DMS53 treated with DMSO at 0.1 percent for 48 hours (cell line): ENCODE measurements at regions not wholly inside any gene's neighbourhood (a gene's known extent, or its start where the extent isn't known, plus 50 kb on each side); places are given as distances from the start of the nearest gene placed in this dataset.

ENCODE experiments used
- DNase-seq: peaks from one replicate; lab custom pipeline; 2025; ENCODE audit not compliant: unreplicated experiment; lab: John Stamatoyannopoulos, UW

DNA sequence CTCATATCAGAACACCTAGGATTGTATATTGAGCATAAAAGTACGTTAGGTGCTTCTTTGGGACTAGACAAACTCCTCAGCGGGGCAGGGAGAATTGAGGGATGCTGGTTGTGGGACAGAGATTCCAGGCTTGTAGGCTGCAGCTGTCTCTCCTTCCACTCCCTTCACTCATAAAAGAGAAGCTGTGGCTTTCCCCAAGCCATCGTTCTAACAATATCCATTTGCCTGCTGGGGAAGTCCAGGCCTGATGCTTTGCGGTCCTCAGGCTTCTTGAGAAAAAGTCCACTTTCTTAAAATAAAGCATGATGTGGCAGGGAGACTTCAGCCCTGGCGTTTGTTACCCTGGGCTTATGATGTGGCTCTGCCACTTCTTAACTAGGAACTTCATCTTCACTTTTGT is 129.3 kb upstream of the OSMR start:
- DNase-seq = no peak

- no peak for DNase-seq
Observed at GRCh38 chr5:38718771-38719391, 126.9 kb upstream of the OSMR start.

- no peak for DNase-seq
Observed at GRCh38 chr5:38719403-38719802, 126.4 kb upstream of the OSMR start.

DNA sequence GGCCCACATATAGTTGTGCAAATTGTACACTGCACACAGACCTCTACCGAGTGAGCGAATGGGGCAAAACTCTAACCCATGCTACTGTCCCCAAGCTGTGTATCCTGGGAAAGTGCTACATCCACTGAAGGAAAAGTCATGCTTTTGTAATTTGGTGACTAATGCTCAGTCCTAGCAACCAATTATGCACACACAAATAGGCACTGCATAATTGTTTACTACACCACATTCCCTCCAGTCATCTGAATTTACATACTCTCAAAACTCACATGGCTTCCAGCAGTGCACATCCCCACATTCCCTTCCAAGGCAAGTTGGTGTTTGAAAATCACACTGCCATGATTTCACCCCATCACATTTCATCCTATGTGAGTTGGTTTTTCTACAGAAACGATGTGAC is 125.9 kb upstream of the OSMR start:
- DNase-seq = no peak

DNA sequence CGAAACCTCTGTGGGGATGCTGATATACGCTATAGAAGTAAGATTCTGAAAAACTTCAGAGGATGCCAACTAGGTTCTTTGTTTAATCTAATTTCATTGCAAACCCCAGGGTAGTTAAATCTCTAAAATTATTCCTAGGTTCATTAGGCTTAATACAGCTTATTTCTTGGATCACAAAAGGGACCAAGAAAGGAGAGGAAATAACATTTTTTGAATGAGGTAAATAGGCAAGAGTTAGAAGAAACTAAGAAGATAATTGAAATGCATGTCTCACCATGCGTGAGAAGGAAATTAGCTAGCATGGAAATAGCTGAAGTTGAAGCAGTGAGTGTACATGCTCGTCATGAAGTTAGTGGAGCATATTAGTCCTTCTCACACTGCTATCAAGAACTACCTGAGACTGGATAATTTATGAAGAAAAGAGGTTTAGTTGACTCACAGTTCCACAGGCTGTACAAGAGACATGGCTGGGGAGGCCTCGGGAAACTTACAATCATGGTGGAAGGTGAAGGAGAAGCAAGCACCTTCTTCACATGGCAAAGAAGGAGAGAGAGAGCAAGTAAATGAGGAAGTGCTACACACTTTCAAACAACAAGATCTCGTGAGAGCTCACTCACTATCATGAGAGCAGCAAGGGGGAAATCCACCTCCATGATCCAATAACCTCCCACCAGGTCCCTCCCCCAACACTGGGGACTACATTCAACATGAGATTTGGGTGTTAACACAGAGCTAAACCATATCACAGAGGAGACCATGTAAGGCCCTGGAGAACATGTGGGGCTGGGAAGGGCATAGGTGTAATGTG is 125.1 kb upstream of the OSMR start:
- DNase-seq = no peak

- no peak for DNase-seq
Observed at GRCh38 chr5:38722918-38723317, 122.9 kb upstream of the OSMR start.

DNA sequence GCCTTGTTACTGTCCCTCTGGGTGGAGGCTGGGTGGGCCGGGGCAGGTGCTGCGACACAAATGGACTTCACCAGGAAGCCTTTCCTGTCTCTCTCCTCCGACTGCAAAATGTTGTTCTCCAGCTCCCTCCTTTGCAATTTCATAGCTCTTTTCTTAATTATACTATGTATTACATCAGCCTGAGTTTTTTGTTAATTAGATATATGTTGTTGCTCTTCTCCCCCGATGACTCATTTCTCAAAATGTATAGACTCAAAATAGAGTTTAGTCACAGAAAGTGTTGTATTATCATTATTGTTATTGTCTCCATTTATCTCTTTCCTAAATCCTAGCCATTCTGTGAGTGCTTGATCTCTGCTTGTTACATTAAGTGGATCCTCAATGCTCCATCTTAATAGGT is 122.4 kb upstream of the OSMR start:
- DNase-seq = no peak

GRCh38 chr5:38724301-38725030 is 121.3 kb upstream of the OSMR start:
- no peak for DNase-seq

DNA sequence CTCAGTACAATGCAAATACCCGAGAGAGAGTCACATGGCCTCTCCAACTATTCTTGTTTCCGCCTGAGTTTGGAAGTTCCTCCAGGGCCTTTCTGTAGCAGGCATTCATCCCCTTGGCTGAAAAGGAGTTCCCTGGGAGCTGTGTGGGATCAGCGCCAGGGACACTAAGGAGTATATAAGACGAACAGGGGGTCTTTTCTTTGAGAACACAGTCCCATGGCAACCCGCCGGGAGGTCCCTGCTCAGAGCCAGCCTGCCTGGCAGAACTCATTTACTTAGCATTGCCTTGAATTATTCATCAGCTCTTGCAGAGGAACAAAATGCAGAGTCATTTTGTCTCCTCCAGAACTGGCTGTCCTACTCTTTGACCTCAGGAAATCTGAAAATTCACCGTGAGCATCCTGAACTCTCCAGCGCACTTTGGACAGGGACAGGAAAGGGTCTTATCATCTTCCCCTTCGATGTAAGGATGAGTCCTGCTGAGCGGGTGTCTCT is 120.4 kb upstream of the OSMR start:
- no peak for DNase-seq

DNA sequence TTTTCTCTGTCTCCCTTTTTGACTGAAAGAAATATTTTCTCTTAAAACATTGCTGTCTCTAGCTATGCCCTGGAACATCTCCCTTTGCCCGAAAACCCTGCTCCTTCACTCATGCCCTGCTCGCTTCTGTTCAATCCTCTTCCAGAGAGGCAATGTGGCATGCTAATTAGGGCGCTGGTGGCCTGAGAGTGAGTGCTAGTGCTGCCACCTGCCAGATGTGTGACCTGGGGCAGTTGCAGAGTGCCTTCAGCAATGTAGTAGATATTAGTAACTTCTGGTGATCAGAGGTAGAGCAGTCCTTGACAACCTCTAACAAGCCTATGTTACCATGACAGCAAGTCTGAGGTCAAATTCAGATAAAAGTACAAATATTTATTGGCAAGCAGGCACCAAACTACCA is 119.5 kb upstream of the OSMR start:
- DNase-seq = no peak

DNA sequence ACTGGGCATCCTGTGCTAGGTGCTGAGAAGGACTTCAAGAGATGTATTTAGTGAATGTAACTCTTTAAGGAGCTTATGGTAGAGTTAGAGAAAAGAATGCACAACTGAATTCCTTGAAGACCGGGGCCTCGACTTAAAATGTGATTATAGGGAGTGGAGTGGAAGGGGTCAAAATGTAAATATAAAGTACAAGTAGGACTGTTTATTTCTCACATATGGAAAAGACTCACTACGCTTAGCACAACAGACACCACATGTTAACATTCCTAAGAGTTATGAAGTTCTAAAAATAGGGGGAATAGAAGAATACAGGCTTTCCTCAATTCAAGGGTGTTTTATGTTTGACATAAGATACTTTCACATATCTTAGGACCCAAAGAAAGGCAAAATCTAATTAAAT is 117.8 kb upstream of the OSMR start:
- no peak for DNase-seq

DNA sequence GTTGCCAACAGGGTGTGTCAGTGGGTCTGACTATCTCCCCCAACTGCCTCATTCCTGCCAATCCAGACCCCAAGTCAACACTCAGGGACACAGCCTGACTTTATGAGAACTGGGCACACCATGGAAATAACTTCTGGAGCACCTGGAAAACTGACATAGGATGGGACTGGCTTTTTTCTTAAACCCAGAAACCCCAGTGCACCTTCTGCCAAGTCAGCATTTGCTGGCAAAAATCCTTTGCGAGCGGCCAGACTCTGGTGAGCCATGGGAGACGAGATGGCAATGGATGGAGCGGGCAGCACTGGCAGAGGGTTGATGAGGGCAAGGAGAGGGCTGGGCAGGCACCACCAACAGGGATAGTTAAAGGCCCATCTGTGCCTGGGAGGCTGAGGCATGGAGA is 114.4 kb upstream of the OSMR start:
- DNase-seq = no peak

- no peak for DNase-seq
Observed at GRCh38 chr5:38734353-38734752, 111.5 kb upstream of the OSMR start.

- no peak for DNase-seq
Observed at GRCh38 chr5:38736089-38736488, 109.7 kb upstream of the OSMR start.

DNA sequence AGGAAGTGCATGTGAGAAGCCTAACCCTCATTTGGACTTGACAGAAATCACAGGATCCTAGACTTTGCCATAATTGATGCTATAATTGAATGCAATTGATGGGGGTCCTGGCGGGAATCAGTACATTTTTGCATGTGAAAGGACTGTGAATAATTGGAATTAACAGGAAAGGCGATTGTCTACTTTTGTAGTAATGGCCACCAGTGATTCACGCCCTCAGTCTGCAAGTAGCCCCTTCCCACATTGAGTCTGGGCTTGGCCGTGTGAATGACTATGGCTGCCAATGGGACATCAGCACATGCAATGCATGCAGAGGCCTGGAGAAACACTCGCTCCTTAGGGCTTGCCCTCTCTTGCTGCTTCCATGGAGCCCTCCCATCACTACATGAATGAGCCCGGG is 107.8 kb upstream of the OSMR start:
- no peak for DNase-seq

GRCh38 chr5:38739011-38739704 is 106.7 kb upstream of the OSMR start:
- peak; percentile 41 for DNase-seq

GRCh38 chr5:38739705-38740045 is 106.1 kb upstream of the OSMR start:
- DNase-seq = no peak

- DNase-seq = no peak
Observed at GRCh38 chr5:38742821-38743220, 103.0 kb upstream of the OSMR start.

DNA sequence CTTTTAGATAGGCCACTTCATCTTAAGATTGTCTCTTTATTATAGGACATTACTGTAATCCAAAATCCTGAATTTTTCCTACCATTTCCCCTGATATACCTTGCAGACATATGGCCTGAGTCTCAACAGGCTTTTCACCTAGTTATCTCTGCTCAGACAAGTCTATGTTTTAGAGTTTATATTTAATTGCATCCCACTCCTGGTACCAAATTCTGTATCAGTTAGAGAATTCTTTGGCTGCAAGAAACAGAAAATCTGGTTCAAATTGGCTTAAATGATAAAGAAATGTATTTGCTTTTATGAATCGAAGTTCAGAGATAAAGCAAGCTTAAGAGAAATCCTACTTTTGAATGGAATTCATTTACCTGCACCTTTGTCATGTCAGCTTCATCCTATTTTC is 102.2 kb upstream of the OSMR start:
- no peak for DNase-seq

DNA sequence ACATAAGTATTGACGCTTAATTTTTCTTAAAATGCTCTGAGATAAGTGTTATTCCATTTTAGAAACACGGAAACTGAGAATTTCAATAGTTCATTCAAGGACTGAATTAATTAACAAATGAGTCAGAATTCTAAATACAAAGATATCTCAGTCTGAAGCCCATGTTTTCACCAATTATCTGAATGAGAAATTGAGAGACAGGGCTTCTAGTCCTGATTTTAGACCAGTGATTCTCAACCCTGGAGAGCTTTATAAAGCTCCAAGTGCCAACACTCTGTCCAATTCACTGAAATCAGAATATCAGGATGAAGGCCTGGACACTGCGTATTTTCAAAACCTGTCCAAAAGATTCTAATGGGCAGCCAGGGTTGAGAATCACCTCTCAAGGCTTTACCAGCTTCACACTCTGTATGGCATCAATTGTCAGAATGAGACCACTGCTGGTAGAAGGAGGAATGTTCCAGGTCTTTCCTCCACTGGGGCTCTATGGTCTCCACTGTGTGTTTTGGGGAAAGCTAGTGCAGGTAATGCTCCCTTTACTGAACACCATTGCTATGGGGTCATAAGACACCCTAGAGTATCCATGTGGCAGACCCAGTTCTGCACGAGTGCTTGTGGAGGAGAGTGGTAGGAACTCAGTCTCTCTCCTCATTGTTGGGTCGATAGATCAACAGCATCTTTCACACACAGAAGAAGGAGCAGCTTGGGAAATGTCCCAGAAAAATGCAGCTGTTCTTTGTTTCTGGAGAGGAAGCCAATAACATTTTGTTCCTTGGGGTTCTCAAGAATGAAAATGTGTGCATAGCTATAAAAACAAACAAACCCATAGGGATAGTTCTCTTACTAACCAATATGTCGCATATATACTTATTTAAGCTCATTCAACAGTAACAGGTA is 99.7 kb upstream of the OSMR start:
- no peak for DNase-seq

DNA sequence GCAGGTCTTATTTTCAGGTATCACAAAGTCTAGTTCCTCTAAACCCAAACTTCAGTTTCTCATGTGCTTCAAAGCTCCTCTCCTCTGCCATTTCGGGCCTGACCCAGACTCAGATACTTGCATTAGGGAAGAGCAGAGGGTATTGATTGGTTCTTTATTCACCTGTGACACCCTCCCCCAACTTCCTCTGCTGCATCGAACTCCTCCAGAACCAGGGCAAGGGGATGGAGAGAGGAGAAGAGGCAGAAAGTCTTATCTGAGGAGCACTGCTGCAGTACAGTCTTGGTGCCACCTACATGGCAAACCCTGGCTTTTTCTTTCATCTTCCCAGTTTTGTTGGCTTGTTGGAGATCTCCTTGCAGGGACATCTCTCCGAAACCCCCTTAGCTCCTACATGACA is 96.0 kb upstream of the OSMR start:
- DNase-seq = no peak
